Stomach (tissue), 8 donors: ENCODE measurements at regions not wholly inside any gene's neighbourhood (a gene's known extent, or its start where the extent isn't known, plus 50 kb on each side); places are given as distances from the start of the nearest gene placed in this dataset.
"Not testable (repeated sequence)": the region's sequence is repeated elsewhere in the genome, so short reads cannot be mapped to it uniquely, and the experiment has no call there.

Source experiments
- DNase-seq, 2 donors: peaks; one replicate each; pipeline versions ENCODE4 v3.0.0 to v3.0.0-alpha.2; 2013 to 2019
- H3K27ac ChIP-seq, 5 donors: fragments of 200-600 bp in 4 of 5; sonication (generic) in 4 of 5; one replicate each; pipeline ENCODE4 v1.5.1; 2013 to 2019; ENCODE audit warnings: mild to moderate bottlenecking in 1 of 5, moderate library complexity in 1 of 5
- H3K27me3 ChIP-seq, 3 donors: fragments of 200-600 bp; sonication (generic); one replicate each; pipeline ENCODE4 v1.5.1; 2017 to 2019; ENCODE audit warnings: mixed run types in 1 of 3
- H3K36me3 ChIP-seq, 4 donors: fragments of 200-600 bp; sonication (generic); 1 replicate in 3 of 4; 2 replicates in 1 of 4; pipeline ENCODE4 v1.5.1; 2016 to 2019
- H3K4me1 ChIP-seq, 4 donors: fragments of 200-600 bp; sonication (generic); one replicate each; pipeline ENCODE4 v1.5.1; 2016 to 2019
- H3K4me3 ChIP-seq, 4 donors: fragments of 200-600 bp; sonication (generic) in 3 of 4; one replicate each; pipeline ENCODE4 v1.5.1; 2016 to 2019; ENCODE audit warnings: mild to moderate bottlenecking in 1 of 4
- H3K9me3 ChIP-seq, 4 donors: fragments of 200-600 bp; sonication (generic); one replicate each; pipeline ENCODE4 v1.5.1; 2016 to 2019
- CTCF ChIP-seq, 7 experiments: fragments of 450-650 bp in 4 of 7; fragments of 200-600 bp in 3 of 7; sonication (generic) in 3 of 7; IDR thresholded peaks; one replicate each; pipeline ENCODE4 v1.5.1; 2016 to 2019; ENCODE audit warnings: antibody characterized with exemption in 7 of 7, control low read depth in 2 of 7, mild to moderate bottlenecking in 1 of 7
- EP300 ChIP-seq: sonication (generic); formaldehyde crosslinking; IDR thresholded peaks from one replicate; pipeline ENCODE4 v1.6.1; 2017; ENCODE audit warnings: antibody characterized with exemption
- POLR2A ChIP-seq, 4 donors: fragments of 450-650 bp; IDR thresholded peaks; one replicate each; pipeline ENCODE4 v1.6.1; 2016; ENCODE audit warnings: antibody characterized with exemption in 4 of 4, control low read depth in 2 of 4, mild to moderate bottlenecking in 1 of 4, moderate library complexity in 1 of 4
- POLR2AphosphoS5 ChIP-seq, 3 donors: sonication (generic); formaldehyde crosslinking; IDR thresholded peaks; one replicate each; pipeline ENCODE4 v1.6.1; 2016; ENCODE audit warnings: antibody characterized with exemption in 3 of 3
- WGBS, 5 donors: extraction: QIAGEN DNeasy Blood & Tissue Kit in 3 of 5; methylation state at CpG; one replicate each; pipeline versions ENCODE4 v1.1.5 to v1.1.7; 2013 to 2018; 5-methylcytosine and 5-hydroxymethylcytosine counted together
- intact Hi-C: fragments of 100-400 bp; cut with DNase I; formaldehyde crosslinking; loops from one replicate; pipeline ENCODE4 v1.15.1; 2023; ENCODE audit warnings: low total_unique reads
- donor health status: healthy with polysubstance abuse.
- donor health status: Bipolar disorder and iron deficiency.
- donor health status: healthy.

- peaks cover 0 to 12% (median 5%) of the 10 kb centered on the region in 4 donors for H3K4me1 ChIP-seq
- 88 to 96% (median 92%) methylated on average over 7 of the region's 7 CpGs for WGBS, 5 donors
- TF ChIP-seq EP300: no peak
- no peak for TF ChIP-seq POLR2A (IDR thresholded peaks at IDR 0.05)
- no peak for TF ChIP-seq CTCF (IDR thresholded peaks at IDR 0.05)
- TF ChIP-seq POLR2AphosphoS5 (IDR thresholded peaks at IDR 0.05): no peak
- no peak overlapping the region for H3K4me3 ChIP-seq
- no peak overlapping the region for H3K27ac ChIP-seq
- intact Hi-C loops: no loop called here
- DNase-seq: no peak
- no peaks in the 10 kb centered on the region for H3K9me3 ChIP-seq
- H3K36me3 ChIP-seq: no peaks in the 10 kb centered on the region
- no peaks in the 10 kb centered on the region for H3K27me3 ChIP-seq
These were observed 379.1 kb upstream of the PROK2 start for GRCh38 chr3:72163809-72164634.

- Histone ChIP-seq H3K27ac (no peak overlapping the region), H3K9me3 (no peaks in the 10 kb centered on the region), H3K4me3 (no peak overlapping the region), H3K27me3 (no peaks in the 10 kb centered on the region), H3K4me1 (peaks cover 0 to 12% (median 5%) of the 10 kb centered on the region in 4 donors), H3K36me3 (no peaks in the 10 kb centered on the region)
- DNase-seq: no peak
- intact Hi-C loops: no loop called here
- TF ChIP-seq EP300 (no peak), POLR2AphosphoS5 (IDR thresholded peaks at IDR 0.05) (no peak), CTCF (IDR thresholded peaks at IDR 0.05) (no peak), POLR2A (IDR thresholded peaks at IDR 0.05) (no peak)
- WGBS, 5 donors: 86 to 94% (median 89%) methylated on average over 6 of the region's 6 CpGs
These were observed 377.8 kb upstream of the PROK2 start for GRCh38 chr3:72162649-72163184.

GRCh38 chr3:72161881-72162595, 377.1 kb upstream of the PROK2 start:
- DNase-seq: peak in 1 of 2 donors; percentile 44
- Histone ChIP-seq H3K27me3 (no peaks in the 10 kb centered on the region), H3K36me3 (no peaks in the 10 kb centered on the region), H3K9me3 (no peaks in the 10 kb centered on the region), H3K4me3 (no peak overlapping the region), H3K4me1 (peaks cover 0 to 12% (median 5%) of the 10 kb centered on the region in 4 donors), H3K27ac (no peak overlapping the region)
- intact Hi-C loops: no loop called here
- 36 to 48% (median 38%) methylated on average over 13 of the region's 13 CpGs for WGBS, 5 donors
- no peak for TF ChIP-seq POLR2AphosphoS5 (IDR thresholded peaks at IDR 0.05)
- TF ChIP-seq EP300: no peak
- TF ChIP-seq POLR2A (IDR thresholded peaks at IDR 0.05): no peak
- no peak for TF ChIP-seq CTCF (IDR thresholded peaks at IDR 0.05)

GRCh38 chr3:72161285-72161684, 376.3 kb upstream of the PROK2 start:
- DNase-seq, H3K27me3 ChIP-seq, H3K36me3 ChIP-seq, H3K4me3 ChIP-seq, H3K9me3 ChIP-seq, intact Hi-C loops, H3K27ac ChIP-seq: not testable (repeated sequence)
- WGBS, 5 donors: 95 to 99% (median 99%) methylated on average over 3 of the region's 3 CpGs
- peaks cover 0 to 12% (median 5%) of the 10 kb centered on the region in 4 donors for H3K4me1 ChIP-seq
